IPS DF 4.7 (cell line): ENCODE measurements at regions not wholly inside any gene's neighbourhood (a gene's known extent, or its start where the extent isn't known, plus 50 kb on each side); places are given as distances from the start of the nearest gene placed in this dataset.
"Not testable (repeated sequence)": the region's sequence is repeated elsewhere in the genome, so short reads cannot be mapped to it uniquely, and the experiment has no call there.

Experiments
- DNase-seq: peaks from one replicate; pipeline ENCODE4 v3.0.0-alpha.2; 2013; ENCODE audit warnings: low spot score; ENCODE audit errors: extremely low read depth

DNA sequence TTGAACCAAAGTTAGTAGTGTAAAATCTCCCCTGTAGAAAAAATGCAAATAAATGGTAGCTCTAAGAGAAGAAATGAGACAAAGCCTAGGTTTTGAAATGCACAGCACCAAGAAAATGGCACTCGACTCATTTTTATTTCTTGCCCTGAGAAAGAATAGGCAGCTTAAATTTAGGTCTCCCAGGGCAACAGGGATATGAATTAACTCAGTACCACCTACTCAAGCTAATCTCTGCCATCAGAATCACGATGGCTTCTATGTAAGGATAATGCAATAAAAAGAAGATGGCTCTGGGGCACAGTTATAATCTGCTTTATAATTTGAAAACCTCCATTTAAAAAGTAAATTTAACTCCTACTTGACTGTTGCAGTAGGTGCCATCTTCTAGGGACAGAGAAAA is 1784.3 kb downstream of the LRRC4C start:
- no peak for DNase-seq

DNA sequence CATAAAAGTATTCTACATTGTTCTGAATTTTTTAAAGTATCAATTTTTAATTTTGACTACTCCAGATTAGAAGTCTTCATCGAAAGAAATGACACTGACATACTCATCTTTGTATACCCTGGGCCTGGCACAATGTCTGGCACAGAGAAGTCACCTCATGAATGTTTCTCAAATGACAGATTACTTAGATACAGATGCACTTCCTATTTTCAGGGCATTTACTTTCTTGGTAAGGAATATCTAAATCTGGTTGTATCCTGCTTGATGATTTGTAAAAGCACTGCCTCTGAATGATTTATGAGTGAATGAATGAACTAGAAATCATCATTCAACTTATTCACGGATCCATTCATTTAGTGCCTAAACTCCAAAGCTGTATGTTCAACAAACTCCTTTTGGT is 1784.7 kb downstream of the LRRC4C start:
- DNase-seq: no peak

DNA sequence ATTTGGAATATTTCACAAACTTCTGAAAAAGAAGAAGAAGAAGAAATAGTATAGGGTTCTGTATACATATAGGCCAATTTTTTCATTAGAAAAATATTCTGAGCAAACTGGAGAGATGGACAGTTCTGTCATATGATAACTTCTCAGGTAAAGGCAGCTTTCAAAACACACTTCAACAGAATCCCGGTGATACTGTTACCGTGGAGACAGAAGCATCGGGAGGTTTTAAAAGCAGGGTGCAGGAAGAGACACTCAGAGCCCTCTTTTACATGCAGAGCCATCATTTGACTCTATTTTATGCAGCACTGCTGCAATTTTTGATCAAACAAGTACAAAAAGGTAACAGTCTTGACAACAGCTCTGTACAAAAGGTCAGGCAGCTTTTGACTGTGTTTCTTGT is 1785.4 kb downstream of the LRRC4C start:
- DNase-seq: no peak

DNA sequence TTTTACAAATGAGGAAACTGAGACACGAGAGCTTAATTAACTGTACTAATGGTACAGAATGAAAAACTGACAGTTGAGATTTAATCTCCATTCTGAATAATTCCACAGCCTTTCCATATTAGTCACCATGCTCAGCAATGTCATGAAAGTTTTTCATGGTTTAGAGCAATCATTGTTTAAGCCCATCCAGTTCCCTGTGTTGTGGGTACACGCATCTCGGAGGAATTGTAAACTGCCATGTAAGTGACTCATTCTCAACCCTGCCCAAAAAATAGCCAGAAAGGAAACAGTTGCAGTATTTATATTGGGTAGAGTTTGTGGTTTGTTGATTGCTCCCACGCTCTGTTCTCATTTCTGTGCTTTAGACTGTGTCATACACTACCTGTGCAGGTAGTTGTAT is 1790.8 kb downstream of the LRRC4C start:
- DNase-seq: no peak

DNA sequence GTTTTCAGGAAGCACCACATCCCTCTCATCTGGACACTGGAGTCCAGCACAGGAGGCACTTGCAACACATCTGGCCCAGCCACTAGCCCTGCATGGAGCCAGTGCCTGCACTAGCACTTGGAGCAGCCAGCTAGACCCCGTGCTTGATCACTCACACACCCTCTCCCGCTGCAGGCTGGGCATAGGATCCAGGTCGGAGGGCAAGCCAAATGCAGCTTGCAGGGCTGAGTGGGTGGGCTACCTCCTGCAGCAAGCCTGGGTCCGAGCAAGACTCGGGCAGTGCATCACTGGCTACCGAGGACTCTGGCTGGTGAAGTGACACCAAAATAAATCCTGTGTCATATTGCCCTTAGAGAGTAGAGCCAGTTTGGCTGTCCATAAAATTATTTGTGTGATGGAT is 1795.4 kb downstream of the LRRC4C start:
- DNase-seq: no peak

DNA sequence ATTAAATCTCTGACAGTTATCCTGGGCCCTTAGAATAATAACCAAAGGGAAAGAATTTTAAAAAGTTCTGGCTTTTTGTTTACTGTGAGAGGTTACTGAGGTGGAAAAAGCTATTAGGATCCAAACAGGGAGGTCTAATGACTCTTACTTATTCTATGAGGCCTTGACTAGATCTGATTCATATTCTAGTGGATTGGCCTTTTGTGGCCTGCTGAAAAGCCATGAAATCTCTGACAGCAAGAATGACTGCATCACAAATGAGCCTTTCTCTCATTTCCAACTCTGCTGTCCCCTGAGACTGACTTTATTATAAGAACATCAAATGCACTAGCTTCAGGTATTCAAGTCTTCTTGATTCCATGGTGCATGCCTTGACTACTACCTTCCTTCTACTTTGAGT is 1797.6 kb downstream of the LRRC4C start:
- no peak for DNase-seq

DNA sequence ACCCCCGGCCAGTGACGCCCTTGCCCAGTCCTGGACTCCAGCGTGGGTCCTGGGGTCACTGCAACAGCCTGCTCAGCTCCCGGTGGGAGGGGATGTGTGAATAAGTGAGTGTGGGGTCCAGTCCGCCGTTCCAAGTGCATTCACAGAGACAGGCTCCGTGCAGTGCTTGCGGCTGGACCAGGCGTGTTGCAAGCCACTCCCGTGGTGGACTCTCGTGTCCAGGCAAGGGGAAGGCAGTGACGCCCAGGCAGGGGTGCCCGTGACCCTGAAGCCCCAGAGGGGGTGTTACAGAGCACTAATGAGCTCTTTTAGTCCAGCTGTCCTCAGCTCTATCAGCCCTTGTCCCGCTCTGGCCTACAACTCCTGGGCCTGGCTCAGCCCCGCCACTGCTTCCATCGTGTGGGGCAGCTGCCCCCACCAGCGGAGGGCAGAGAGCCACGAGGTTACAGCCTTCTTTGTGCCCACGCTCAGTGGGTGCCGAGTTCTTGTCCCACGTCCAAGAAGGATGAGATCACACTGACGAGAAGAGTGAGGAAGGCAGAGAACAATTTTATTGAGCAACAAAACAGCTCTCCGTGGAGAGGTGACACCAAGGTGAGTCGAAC is 1807.5 kb downstream of the LRRC4C start:
- DNase-seq: no peak

DNA sequence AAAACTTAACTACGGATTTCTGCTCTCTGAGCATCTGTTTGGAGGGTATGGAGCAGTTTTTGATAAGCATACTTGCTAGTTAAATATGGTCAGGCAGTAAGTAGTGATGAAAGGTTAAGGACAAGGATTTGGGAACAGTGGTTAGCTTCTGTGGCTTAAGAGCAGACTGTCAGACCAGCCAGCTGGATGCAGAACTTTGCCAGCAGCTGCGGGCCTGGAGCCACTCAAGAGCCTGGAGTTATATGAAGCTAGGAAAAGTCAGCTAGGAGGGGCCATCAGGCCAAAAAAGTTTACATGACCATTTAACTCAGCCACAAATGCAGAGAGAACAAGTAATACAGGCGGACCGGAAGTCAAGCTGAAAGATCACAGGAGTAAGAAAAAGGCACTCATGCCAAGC is 1817.7 kb downstream of the LRRC4C start:
- no peak for DNase-seq

DNA sequence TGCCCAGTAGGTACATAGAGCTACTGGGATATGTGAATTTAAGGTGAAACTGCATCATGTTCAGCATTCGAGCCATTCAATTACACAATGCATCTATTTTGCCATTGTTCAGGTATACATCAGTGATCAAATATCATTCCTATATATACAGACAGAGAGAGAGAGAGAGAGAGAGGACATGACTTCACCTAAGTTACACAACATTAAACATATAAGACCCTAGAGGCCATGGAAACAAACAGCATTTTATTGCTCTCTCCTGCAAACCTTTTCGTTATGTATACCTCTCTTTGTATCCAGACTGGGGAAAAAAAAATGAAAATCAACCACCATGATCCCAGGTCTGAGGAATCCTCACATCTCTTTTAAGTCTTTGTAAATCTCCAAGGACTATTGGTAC is 1829.1 kb downstream of the LRRC4C start:
- DNase-seq: no peak

DNA sequence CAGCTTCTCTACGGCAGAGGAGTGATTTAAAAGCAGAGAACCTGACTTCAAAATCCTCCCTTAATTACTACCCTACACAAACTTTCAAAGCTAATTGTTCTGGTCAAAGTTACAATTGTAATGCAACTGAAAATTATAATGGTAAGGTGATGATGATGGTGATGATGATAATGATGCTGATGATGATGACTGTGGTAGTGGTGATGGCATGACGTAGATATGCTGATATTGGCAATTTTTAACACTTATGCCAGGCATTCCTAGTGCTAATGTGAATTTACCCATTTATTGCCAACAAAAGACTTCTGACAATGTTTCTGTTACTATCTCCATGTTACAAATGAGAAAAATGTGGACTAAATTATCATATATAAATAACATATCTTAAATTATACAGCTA is 1831.1 kb downstream of the LRRC4C start:
- DNase-seq: no peak

DNA sequence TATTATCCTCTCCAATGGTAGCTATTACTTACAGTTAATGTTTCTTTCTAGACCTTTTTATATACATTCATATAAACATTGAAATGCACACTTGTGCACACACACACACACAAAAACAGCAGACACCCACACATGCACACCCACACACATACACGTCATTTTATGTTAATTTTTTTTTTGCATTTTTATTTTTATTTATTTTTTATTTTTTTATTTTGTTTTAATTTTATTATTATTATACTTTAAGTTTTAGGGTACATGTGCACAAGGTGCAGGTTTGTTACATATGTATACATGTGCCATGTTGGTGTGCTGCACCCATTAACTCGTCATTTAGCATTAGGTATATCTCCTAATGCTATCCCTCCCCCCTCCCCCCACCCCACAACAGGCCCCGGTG is 1839.1 kb downstream of the LRRC4C start:
- DNase-seq: not testable (repeated sequence)

DNA sequence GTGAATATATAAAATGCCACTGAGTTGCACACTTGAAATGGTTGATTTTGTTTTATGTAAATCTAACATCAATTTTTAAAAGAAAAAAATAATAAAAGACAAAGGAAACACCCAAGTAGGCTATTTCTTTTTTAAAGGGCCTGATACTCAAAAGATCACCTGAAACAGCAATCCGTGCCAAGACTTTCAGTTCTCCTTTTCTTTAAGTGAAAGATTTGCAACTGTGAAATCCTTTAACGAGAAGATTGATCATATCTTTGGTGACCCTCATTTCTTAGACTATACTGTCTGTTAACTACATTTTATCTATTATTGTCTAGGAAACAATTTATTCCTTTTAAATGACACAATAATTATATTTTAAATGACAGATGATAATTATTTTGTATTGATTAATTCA is 1841.5 kb downstream of the LRRC4C start:
- no peak for DNase-seq

DNA sequence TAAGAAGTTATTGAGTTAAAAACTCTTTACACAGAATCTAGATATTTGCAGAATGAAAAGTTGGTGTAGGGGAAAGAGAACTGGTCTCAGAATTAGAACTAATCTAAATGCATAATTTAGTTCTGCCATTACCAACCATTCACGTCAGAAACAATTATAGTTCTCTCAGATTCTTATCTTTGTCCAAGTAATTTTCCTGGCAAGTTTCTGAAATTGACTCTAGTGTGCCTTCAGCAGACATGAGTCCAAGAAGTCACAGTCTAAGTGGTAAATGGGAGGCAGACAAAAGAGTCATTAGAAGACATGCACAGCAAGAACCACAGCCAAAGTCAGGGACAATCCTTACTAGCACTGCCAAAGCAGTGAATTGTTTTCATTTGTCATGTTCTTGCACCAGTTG is 1870.1 kb downstream of the LRRC4C start:
- DNase-seq: no peak

DNA sequence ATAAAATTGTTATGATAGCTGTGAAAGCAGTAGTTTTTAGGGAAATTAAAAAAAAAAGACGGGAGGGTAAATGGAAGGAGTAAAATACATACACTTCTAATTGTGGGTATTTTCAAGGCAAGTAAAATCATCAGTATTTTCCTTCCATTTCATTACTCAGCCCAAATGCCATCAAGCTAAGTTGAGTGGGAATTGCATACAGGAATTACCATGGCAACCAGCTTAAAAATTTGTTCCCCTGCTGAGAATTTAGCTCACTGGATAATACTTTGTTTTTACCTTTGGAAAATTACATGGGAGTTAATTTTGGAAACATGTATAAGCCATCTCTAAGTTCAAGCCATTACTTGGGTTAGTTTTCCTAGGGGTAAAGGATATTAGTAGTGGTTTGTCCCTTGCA is 1873.4 kb downstream of the LRRC4C start:
- DNase-seq: no peak

DNA sequence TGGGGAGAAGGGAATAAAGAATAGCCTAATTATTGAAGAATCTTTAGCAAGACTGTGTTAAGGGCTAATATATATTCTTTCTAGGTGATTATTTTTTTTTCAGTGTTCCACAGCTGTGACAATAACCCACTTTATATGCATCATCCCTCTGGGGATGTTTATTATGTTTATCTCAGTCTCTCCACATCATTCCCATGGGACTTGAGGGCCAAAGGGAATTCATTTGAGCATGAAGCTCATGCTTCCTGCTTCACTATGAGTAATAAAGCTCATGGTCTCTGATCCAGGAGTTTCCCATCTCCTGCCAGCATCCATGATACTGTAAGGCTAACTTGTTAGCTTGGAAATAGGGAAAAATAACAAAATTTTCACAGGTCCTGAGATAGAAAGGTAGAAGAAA is 1888.4 kb downstream of the LRRC4C start:
- no peak for DNase-seq

DNA sequence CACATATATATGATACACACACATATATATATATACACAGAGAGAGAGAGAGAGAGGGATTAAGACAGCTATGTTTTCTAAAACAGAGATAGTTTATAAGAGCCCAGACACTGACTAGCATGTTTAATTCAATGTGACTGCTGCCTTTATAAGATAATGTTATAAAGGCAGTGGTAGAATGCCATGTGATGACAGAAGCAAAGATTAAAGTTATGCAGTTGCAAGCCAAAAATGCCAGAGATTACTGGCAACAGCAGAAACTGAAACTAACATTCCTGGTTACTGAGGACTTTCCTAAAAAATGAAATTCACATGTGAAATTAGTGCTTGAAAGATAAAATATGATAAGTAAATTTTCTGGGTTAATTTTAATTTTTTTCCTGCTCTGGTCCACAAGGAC is 1888.9 kb downstream of the LRRC4C start:
- no peak for DNase-seq

DNA sequence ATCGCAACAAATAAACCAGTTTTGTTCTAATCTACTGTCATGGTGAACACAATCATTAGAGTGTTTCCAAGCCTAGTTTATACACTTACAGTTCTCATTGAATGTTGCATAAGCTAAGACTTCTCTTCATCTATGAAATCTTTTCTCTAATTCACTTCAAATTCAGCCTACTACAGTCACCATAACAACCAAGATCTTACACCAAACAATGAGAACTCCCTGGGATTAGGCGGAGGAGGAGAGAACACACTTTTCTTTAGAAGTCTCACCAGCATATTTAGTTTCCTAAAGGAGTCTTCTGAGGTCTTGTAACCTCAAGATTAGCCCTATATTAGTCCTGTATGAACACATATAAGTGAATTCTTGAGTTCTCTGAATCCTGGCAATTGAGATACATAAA is 1889.7 kb downstream of the LRRC4C start:
- DNase-seq: no peak

DNA sequence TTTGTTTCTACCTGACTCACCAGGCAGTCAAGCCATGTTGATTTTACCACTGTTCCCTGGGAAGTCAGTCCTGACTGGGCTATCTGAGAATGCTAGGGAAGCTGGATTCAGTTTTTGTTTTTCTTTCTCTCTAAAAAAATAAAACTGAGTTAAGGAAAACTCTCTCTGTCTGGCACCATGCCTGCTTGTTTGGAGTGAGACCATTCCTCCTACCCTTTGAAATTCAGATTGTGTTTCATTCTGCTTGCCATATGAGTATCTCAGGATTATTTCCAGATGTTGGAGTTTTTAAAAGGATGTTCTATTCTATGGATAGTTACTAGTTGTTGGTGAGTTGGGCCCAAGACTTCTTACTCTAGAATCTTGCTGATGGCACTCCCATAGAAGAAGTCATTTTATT is 1917.0 kb downstream of the LRRC4C start:
- DNase-seq: no peak

DNA sequence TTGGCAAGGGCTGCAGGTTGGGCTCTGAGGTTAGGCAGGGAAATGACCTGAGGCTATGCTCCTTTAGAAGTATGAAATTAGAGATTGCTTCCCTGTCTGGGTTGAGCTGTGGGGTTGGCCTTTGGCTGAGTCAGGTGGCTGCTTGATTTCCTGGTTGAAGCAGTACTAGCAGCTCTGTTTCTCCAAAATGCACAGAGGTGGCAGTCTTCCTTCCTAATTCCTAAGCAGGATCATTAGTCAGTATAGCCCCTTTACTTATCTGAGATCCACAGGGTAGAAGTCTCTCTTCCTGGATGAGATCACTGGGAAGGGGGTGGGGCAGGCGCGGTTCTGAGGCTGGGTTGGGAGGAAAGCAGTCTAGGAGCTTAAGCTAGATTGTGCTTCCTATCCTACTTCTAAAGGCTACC is 1917.5 kb downstream of the LRRC4C start:
- no peak for DNase-seq

DNA sequence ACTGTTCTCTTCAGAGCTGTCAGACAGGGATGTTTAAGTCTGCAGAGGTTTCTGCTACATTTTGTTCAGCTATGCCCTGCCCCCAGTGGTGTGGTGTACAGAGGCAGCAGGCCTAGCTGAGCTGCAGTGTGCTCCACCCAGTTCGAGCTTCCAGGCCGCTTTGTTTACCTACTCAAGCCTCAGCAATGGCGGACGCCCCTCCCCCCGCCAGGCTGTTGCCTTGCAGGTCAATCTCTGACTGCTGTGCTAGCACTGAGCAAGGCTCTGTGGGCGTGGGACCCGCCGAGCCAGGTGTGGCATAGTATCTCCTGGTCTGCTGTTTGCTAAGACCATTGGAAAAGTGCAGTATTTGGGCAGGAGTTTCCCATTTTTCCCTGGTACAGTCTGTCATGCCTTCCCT is 1923.1 kb downstream of the LRRC4C start:
- DNase-seq: not testable (repeated sequence)
